ENCODE measurements at regions not wholly inside any gene's neighbourhood (a gene's known extent, or its start where the extent isn't known, plus 50 kb on each side); places are given as distances from the start of the nearest gene placed in this dataset.

DNA sequence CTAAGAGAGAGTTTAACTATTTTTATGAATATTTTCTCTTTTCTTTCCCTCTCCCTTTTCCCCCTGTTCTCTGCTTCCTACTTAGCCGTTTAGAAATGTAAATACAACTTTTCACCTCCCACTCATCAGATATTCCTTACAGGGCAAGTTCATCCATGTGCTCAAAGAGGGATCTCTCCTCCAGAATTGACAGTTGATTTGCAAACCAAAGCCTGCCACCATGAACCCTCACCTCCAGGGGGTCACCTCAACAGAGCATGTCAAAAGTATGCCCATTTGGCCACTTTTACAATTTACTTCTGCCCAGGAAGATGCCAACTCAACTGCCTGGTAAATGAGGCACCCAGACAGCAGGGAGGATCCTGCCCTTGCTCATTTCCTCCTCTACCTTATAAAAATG, 149.2 kb upstream of the GYPC start:
- H3K4me3 ChIP-seq (ENCODE audit: low read depth, low read length), result no peak overlapping the region
- no peak for TF ChIP-seq CTCF (IDR thresholded peaks at IDR 0.05; ENCODE audit: insufficient read depth, low read depth, low read length)
- DNase-seq (ENCODE audit: low read depth), result no peak

DNA sequence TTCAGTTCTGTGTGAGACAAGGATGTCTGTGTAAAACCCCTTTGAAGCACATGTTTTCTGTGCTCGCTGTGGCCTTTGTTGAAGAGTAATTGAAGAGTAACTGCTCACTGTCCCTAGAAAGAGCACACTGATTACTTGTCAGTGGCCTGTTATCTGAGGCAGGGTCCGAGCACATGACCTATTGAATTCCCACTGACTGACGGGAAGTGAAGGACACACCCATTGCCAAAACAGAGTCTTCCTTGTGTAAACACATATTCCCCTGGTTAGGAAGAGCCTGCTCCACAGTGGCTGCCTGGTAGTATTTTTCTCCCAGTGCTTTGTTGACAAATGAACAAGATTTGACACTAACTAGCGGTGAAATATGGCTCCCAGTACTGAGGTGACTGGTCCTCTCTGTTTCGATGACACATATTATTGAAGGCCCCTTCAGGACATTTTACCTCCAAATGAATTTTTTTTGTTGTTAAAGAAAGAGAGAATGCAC, 148.5 kb upstream of the GYPC start:
- no peak for DNase-seq (ENCODE audit: low read depth)
- H3K4me3 ChIP-seq (ENCODE audit: low read depth, low read length), result no peak overlapping the region
- no peak for TF ChIP-seq CTCF (IDR thresholded peaks at IDR 0.05; ENCODE audit: insufficient read depth, low read depth, low read length)

GRCh38 chr2:126510356-126510755, 145.6 kb upstream of the GYPC start:
- no peak for TF ChIP-seq CTCF (IDR thresholded peaks at IDR 0.05; ENCODE audit: insufficient read depth, low read depth, low read length)
- DNase-seq (ENCODE audit: low read depth), result no peak
- H3K4me3 ChIP-seq (ENCODE audit: low read depth, low read length), result no peak overlapping the region

DNA sequence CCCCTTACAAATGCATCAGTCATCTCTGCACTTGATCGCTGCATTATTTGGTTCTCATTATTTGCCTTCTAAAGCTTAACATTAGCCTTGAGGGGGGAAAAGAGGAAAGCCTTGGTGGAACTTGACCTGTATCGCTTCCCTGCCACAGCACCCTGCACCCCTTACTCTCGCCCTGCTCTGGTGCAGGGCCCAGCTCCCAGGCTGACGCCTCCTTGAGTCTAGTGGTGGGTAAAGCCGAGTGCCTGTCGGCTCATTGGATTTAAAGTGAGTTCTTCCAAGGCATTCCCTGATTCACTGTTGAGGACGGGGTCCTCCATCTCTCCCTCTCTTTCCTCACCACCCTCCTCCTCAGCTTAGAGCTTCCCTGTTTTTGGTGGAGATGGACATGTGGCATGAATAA, 145.0 kb upstream of the GYPC start:
- DNase-seq (ENCODE audit: low read depth), result no peak
- no peak for TF ChIP-seq CTCF (IDR thresholded peaks at IDR 0.05; ENCODE audit: insufficient read depth, low read depth, low read length)
- H3K4me3 ChIP-seq (ENCODE audit: low read depth, low read length), result no peak overlapping the region

GRCh38 chr2:126512026-126512425, 143.9 kb upstream of the GYPC start:
- H3K4me3 ChIP-seq (ENCODE audit: low read depth, low read length), result no peak overlapping the region
- TF ChIP-seq CTCF (IDR thresholded peaks at IDR 0.05; ENCODE audit: insufficient read depth, low read depth, low read length), result no peak
- DNase-seq (ENCODE audit: low read depth), result no peak

DNA sequence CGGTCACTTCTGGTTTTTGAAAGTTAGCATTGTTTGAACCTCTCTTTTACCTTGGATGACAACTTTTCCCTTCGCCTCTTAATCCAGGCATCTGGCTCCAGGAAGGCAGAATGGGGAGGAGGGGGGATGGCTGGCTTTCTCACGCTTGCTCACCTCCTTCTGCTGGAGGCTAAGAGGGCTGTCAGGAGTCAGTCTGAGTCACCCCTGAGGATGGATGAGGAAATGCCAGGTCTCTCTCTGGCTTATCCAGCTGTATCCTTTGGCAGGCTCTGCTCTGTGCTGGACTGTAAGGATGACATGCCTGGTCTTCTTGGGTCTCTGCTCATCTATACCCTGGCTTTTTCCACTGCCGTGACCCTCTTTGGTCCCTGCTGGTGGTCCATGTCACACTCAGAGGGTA, 142.9 kb upstream of the GYPC start:
- no peak for TF ChIP-seq CTCF (IDR thresholded peaks at IDR 0.05; ENCODE audit: insufficient read depth, low read depth, low read length)
- DNase-seq (ENCODE audit: low read depth), result no peak

GRCh38 chr2:126515471-126515870, 140.5 kb upstream of the GYPC start:
- DNase-seq (ENCODE audit: low read depth), result no peak
- no peak for TF ChIP-seq CTCF (IDR thresholded peaks at IDR 0.05; ENCODE audit: insufficient read depth, low read depth, low read length)

More for the DNA sequence above, 142.9 kb upstream of the GYPC start:
- no peak overlapping the region for H3K4me3 ChIP-seq (ENCODE audit: low read depth, low read length)

More at GRCh38 chr2:126515471-126515870, 140.5 kb upstream of the GYPC start:
- H3K4me3 ChIP-seq (ENCODE audit: low read depth, low read length), result no peak overlapping the region
